GM21576 (cell line): ENCODE measurements at regions not wholly inside any gene's neighbourhood (a gene's known extent, or its start where the extent isn't known, plus 50 kb on each side); places are given as distances from the start of the nearest gene placed in this dataset.
"Not testable (repeated sequence)": the region's sequence is repeated elsewhere in the genome, so short reads cannot be mapped to it uniquely, and the experiment has no call there.

Experiments
- ATAC-seq: cut with Tn5 transposase; IDR thresholded peaks from one replicate; pipeline ENCODE4 v1.9.1; 2021; ENCODE audit warnings: mild to moderate bottlenecking, moderate library complexity; ENCODE audit not compliant: unreplicated experiment

DNA sequence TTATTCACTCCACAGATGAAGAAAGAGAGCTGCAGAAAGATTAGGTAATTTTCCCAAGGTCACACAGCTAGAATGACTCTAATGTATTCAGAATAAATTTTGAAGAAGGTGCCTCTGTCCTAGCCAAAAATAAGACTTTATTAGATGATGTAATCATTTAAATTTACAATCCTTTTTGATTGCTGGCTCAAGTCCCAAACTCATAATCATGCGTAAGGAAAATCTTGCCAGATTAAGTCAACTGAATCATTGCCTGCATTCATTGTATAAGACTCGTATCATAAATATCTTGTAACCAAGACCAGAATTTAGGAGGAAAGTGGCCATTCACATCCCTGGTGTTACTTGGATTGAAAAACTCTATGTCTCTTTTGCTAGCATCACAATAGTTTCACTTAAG, 53.1 kb upstream of the STK39 start:
- ATAC-seq, result no peak

DNA sequence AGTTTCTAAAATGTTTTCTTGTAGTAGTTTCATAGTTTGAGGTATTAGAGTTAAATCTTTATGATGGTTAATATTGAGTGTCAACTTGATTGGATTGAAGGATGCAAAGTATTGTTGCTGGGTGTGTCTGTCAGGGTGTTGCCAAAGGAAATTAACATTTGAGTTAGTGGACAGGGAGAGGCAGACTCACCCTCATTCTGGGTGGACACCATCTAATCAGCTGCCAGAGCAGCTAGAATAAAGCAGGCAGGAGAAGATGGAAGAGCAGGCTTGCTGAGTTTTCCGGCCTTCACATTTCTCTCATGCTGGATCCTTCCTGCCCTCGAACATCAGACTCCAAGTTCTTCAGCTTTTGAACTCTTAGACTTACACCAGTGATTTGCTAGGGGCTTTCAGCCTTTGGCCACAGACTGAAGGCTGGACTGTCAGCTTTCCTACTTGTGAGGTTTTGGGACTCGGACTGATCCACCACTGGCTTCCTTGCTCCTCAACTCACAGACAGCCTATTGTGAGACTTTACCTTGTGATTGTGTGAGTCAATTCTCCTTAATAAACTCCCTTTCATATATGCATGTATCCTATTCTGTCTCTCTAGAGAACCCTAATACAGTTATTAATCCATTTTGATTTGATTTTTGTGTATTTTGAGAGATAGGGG, 56.8 kb upstream of the STK39 start:
- ATAC-seq, result no peak

DNA sequence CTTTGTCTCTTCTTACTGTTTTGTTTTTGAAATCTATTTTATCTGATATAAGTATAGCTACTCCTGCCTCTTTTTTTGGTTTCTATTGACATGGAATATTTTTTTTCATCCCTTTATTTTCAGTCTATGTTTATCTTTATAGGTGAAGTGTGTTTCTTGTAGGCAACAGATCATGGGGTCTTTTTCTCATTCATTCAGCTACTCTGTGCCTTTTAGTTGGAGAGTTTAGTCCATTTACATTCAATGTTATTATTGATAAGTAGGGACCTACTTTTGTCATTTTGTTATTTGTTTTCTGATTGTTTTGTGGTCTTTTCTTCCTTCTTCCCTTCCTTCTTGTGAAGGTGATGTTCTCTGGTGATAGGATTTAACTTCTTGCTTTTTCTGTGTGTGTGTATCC, 60.0 kb upstream of the STK39 start:
- no peak for ATAC-seq

DNA sequence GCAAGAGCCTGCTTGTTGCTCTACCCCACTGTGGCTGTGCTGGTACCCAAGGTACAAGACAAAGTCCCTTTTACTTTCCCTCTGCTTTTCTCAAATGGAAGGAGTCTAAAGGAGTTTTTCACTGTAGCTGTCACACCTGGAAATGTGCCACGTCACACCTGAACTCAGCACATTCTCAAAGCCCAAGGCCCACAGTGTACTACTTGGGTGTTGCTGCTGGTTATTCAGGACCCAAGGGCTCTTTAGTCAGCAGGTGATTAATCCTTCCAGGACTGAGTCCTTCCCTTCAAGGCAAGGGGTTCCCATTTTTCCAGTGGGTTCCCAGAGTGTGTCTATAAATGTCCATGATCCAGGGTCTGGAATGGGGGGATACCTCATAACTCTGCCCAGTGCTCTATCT, 63.2 kb upstream of the STK39 start:
- ATAC-seq, result no peak

DNA sequence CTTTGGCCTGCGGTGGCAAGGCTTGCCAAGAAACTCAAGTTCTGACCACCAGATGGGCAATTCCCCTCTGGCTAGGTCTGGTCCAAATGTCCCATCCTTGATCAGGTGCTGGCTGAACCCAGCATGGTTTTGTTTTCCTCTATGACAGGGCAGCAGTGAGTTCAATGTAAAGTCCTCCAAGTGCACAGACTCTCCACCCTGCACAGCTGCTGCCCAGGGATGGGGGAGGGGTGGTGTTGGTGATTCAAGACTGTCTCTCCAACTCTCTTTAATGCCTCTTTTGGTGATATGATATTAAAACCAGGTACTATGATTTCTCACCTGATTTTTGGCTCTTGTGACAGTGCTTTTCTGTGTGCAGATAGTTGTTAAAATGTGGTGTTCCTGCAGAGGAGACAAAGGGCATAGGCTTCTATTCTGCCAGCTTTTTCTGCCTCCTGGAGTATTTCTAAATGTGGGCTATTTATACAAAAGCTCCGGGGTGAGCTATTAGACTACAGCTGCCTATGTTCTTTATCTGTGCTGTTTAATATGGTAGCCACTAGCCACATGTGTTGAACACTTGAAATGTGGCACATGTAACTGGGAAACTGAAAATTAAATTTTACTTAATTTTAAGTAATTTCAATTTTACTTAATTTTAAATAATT, 64.0 kb upstream of the STK39 start:
- ATAC-seq, result no peak

DNA sequence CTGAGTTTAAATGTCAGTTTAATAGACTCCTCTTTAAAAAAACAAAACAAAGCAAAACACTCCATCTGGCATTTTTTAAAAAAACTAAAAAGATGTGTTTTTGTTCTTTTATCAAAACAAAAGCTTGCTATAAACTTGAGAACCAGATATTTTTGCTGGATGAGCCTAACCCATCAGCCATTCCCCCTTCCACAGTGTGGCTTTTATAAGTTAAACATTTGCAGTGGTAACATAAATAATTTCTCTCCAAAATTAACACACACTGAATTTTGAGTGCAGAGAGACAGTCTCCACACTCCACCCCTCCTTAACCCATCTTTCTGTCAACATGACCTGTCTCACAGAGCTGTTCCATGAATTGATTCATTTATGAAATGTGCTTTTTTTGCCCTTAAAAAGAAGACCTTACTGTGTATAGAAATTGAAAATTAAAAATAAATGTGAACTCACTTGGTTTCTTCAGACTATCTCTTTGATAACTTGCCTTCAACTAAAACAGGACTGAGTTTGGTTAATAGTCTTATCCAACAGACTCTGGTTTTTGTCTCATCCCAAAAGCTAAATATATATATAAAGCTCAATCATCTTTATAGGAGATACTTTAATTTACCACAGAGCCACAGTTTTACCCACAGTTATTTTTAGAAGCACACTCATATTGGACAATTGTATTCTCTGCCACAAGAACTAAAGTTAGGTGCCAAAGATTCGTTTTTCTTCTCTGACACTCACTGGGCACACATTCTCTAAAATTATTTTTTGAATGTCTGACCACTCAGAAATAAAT, 64.8 kb upstream of the STK39 start:
- ATAC-seq, result no peak

DNA sequence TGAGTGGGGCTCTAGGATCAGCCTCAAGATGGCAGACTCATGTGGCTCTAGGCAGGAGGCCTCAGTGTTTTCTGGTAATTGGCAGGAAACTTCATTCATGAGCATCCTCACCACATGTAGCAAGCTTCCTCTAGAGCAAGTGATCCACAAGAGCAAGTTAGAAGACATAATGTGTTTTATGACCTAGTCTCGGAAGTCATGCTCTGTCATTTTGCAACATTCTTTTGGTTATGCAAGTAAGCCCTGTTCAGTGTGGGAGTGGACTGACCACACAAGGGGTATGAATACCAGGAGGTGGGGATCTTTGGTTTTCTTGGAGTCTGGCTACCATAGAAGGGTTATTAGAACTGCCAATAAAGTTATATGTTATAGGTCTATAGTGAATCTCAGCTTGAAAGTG, 66.8 kb upstream of the STK39 start:
- ATAC-seq, result no peak

DNA sequence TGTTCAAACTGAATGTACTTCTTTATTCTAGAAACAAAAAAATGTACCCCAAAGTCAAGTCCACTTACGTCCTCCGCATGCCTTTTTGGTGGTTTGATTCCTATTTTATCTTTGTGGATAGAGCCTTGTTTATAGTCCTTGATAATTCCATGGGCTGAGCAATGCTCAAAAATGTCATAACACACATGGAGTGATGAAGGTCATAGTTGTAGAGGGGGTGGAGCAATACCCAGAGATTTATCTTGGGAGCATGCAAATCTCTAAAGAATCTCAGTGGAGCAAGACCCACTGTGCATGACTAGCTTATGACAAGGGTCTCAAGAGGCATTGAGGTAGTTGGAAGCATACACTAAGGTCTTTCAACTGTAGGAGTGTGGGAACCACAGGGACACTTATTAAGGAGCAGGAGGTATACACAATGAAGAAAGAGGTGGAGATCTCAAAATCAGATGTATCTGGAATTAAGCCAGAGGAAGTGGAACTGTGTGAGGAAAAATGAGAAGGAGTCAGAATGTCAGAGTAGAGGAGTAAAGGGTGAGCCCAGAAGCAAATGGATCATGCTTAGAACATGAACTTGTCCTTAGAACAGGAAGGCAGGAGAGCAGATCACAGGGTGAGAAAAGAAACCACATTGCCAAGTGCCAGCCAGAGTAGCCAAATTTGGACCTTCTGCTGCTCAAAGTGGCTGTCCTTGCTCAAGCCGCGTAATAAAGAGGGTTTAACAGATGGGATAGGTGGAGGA, 68.1 kb upstream of the STK39 start:
- ATAC-seq, result no peak

DNA sequence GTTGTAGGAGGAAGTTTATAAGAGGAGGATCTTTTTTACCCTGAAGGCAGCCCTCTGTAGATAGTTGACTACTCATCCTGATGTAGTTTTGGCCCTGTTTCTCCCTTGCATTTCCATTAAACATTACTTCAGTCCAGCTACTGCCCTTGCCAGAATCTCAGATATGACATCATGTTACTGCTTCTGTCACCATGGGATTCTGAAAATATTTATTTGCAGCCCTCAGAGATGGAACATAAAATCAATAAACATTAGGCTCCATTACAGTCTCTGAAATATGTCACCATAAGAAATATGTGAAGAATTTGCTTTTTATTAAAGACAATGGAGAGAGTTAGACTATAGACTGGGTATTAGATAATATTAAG, 68.7 kb upstream of the STK39 start:
- ATAC-seq, result no peak

DNA sequence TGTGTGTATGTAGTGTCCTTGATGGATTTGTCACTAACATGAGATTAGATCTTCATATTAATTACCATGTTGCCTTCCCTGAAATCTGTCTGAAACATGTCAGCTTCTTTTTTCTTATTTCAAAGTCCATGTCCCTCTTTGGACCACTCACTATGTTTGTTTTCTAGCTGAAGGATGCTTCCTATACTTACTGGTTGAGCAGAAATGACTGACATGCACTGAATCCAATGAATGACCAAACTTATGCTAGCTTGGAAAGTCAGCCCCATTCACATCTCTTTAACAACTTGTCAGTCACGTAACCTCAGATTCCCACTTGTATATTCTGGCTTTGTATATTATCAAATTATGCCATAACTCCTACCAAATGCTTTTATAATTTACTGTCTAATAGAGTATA, 69.9 kb upstream of the STK39 start:
- no peak for ATAC-seq

DNA sequence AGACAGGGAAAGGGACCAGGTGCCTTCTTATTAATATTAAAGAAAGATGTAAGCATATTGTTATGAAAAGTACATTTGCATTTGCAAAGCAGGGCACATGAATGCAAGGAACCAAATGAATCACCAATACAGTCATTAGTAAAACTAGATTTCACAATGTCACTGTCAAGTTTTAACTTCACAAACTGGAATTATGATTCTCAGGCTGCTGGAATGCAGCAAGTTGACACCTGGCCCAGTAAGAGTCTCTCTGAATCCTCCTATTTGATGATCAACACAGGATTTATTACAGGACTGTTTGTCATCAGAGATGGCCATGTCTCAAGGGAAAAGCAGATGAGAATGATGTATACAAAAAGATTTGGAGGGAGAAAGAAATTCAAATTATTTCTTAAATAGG, 72.9 kb upstream of the STK39 start:
- no peak for ATAC-seq

DNA sequence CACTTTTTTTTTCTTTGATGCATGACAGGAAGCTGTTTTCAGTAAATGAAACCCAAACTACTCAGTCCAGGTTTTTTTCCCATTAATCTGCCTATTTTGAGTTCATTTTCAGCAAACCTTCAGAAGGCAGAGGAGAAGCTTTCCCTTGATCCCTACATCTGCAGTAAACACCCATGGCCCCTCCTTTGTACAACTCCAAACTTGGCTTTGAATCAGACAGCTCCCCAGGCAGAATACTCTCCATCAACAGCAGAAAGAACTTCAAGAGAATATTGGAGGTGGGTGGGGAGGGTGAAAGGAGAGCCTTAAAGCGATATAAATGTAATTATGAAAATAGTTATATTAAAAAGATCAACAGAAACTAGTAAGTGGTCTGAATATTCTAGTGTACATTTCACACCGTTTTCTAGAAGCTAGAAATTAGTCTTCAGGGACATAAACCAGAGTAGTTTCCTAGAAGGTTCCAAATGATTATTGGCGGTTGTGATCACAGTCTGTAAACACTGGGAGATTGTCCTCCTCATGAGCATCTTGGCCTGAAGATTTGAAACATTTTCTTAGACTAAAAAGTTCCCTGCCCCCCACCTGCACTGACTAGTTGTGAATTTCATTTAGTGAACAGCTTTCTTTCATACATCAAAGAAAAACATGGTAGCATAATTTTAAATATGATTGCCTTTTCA, 75.1 kb upstream of the STK39 start:
- ATAC-seq, result no peak

DNA sequence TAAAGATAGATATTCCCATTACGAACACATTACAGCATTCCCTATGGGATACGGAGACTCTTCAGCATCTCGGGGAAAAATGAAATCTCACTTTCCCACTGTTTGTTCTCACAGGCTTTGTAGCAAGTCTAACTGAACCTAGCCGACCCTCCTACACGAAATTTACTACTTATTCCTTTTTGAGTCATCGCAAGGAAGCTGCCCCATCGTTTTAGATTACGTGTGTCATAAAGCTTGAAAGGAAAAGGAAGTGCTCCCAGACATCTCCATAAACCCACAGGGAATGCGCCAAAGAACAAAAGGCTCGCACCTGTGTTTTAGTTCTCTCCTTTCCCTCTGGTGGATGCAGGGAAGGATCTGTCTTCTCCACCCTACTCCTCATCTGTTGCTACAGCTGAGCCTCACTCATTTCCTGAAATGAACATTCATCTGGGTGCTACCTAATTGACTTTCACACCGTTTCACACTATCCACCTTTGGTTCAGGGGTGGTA, 76.2 kb upstream of the STK39 start:
- no peak for ATAC-seq

DNA sequence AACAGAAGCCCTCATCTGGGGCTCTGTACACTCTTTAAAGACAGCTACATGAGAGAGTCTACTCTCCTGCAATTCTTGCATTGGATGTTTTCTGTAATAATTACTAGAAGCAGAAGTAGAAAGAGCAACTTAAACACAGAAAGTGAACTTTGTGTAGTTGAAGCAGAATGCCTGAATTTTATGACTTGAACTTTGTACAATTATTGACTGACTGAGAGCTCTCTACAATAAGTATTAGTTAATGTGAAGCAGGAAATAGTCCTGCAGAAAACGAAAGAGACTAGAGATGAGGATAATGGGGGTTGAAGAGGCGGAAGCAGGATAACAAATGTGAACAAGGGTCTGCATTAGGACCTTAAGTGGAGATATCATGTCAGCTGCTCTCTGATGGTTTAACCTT, 79.2 kb upstream of the STK39 start:
- no peak for ATAC-seq

DNA sequence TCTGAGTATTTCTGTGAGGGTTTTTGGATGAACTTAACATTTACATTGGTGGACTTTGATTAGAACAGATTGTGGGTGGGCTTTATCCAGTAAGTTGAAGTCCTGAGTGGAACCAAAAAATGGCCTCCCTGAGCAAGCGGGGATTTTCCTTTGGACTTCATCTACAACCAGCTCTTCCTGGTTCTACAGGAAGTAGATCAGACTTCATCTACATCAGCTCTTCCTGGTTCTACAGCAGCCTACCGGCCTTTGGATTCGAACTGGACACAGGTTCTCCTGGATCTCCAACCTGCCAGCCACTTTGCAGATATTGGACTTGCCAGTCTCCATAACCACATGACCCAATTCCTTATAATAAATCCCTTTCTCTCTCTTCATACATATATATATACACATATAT, 79.9 kb upstream of the STK39 start:
- ATAC-seq, result no peak

DNA sequence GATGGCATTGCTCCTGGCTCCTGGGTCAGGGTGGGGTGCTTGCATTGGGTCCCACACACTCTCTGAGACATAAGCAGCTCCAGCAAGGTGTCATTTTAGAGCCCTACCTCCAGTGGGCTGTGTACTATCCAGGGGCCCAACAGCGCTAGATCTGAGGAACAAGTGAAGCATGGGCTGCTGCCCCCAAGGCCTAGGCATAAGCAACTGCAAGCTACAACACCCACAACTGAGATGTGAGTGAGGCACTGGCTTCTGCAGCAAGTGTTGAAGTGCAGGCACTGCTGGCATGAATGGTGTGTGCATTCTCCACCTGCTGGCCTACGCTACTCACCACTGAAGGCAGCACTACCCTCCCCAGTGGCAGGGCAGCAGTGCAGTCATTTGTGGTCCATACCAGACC, 81.0 kb upstream of the STK39 start:
- ATAC-seq, result no peak

DNA sequence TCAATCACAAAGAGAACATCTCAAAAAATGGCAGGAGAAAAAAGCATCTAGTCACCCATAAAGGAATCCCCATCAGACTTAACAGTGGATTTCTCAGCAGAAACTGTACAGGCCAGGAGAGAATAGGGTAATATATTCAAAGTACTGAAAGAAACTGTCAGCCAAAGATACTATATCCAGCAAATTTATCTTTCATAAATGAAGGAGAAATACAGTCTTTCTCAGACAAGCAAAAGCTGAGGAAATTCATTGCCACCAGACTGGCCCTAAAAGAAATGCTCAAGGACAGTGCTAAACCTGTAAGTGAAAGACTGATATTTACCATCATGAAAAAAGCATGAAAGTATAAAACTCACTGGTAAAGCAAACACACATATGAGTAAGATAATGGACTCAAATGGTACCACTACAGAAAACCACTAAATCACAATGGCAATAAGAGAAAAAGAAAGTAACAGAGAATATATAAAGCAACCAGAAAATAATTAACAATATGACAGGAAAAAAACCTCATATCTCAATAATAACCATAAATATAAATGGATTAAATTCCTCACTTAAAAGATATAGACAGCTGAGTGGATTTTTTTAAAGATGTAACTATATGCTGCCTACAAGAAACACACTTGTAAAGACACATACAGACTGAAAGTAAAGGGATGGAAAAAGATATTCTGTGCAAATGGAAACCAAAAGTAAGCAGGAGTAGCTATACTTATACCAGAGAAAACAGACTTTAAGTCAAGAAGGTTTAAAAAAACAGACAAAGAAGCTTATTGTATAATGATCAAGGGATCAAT, 83.4 kb upstream of the STK39 start:
- ATAC-seq, result no peak

DNA sequence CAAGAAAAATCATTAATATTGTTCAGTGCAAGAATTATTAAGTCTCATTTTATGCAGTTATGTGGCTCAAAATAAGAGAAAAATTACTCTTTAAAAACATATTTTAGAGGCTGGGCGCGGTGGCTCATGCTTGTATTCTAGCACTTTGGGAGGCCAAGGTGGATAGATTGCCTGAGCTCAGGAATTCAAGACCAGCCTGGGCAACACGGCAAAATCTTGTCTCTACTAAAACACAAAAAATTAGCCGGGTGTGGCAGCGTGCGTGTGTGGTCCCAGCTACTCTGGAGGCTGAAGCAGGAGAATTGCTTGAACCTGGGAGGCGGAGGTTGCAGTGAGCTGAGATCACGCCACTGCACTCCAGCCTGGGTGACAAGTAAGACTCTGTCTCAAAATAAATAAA, 87.9 kb upstream of the STK39 start:
- ATAC-seq, result not testable (repeated sequence)

DNA sequence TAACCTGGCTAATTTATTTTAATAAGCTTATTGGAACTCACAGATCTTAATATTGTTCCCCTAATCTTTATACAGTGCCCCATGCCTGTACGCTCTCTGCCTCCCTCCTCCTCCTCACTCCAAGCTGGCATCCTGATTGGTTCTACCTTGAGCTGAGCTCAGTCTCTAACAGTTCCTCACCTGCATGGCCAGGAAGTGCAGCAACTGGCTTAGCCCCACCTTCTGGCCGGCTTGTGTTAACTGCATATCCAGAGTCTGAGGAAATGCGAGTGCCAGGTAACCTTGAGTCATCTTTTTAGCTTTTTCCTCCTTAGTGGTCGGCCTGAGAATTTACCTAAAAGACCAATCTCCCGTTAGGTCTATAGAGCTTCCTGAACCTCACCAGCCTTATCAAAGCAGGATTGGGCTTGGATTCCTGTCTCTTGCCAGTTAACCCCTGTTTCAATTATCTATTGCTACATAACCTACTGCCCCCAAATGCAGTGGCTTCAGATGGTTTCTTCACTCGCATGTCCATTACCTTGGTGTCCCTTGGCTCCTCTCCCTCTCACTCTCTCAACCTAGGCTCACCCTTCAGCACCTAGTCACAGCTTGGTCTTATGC, 89.5 kb upstream of the STK39 start:
- peak; percentile 69 for ATAC-seq

DNA sequence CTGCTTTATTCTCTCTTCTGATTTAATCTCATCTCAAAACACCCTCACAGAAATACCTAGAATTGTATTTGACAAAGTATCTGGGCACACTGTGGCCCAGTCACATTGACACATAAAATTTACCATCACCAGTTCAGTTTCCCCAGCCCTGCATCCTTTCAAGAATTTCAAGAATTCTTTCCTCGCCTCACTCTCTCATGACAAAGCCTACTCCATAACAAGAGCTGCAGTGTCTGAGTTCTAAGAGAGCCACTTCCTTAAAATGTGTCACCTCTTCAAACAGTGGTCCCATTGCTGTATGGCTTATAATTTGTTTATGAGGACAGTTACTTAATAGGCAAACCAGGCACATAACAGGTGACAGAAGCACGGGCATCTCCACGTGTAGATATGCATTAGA, 90.9 kb upstream of the STK39 start:
- ATAC-seq, result no peak
